Testis (tissue), 2 donors: ENCODE measurements at regions not wholly inside any gene's neighbourhood (a gene's known extent, or its start where the extent isn't known, plus 50 kb on each side); places are given as distances from the start of the nearest gene placed in this dataset.

Source experiments
- DNase-seq: peaks from one replicate; pipeline ENCODE4 v3.0.0-alpha.2; 2019
- H3K27ac ChIP-seq, 2 donors: fragments of 200-600 bp; sonication (generic); one replicate each; pipeline ENCODE4 v1.5.1; 2019
- H3K27me3 ChIP-seq: fragments of 200-600 bp; sonication (generic); one replicate; pipeline ENCODE4 v1.5.1; 2019
- H3K36me3 ChIP-seq: fragments of 200-600 bp; sonication (generic); one replicate; pipeline ENCODE4 v1.5.1; 2017; ENCODE audit warnings: low read depth; ENCODE audit errors: missing control alignments
- H3K4me1 ChIP-seq: fragments of 200-600 bp; sonication (generic); one replicate; pipeline ENCODE4 v1.5.1; 2019
- H3K4me3 ChIP-seq, 2 donors: fragments of 200-600 bp; sonication (generic); one replicate each; pipeline ENCODE4 v1.5.1; 2017 to 2019
- H3K9me3 ChIP-seq: fragments of 200-600 bp; sonication (generic); one replicate; pipeline ENCODE4 v1.5.1; 2017
- POLR2A ChIP-seq: fragments of 450-650 bp; IDR thresholded peaks from one replicate; pipeline ENCODE4 v1.6.1; 2017; ENCODE audit warnings: antibody characterized with exemption, mild to moderate bottlenecking, moderate library complexity
- WGBS, 2 donors: methylation state at CpG; one replicate each; pipeline ENCODE4 v1.1.5; 2018; 5-methylcytosine and 5-hydroxymethylcytosine counted together
- intact Hi-C: fragments of 100-400 bp; cut with DNase I; formaldehyde crosslinking; loops from one replicate; pipeline ENCODE4 v1.15.1; 2023; ENCODE audit warnings: low total_unique reads
- TF ChIP-seq, protein P1 (sequence below), 3 experiments: fragments of 450-650 bp in 2 of 3; fragments of 200-600 bp in 1 of 3; sonication (generic) in 1 of 3; IDR thresholded peaks; one replicate each; pipeline ENCODE4 v1.5.1; 2016 to 2019; ENCODE audit warnings: antibody characterized with exemption in 3 of 3, mild to moderate bottlenecking in 2 of 3, moderate library complexity in 1 of 3

DNA sequence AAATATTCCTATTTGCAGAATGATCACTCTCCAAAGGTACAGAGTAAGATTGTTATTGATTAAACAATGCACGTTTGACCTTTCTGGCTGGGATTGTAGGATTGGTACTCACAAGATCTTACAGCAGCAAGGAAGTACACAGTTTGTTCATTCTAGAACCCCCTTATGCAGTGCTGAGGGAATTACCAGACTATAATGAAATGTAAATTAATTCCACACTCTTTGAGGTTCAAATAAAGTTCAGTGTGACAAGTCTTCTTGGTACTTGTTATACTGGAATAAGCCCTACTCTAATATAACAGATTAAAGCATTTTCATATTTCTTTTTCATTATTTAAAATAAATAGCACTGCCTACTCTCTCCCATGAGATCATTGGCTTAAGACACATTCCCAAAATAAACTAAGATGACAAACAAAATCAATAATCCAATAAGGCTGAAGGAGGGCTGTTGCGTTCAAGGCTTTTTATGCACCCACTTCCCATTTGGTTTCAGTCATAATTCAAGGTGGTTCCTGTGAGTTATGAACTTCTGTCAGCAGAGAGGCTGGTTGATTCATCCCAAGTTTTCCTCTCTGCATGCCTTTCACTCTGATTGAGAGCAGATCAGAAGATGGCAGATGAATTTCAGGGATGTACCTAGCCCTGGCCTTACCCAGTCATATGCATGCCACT, 881.5 kb downstream of the C6orf118 start:
- intact Hi-C loops, result no loop called here
- no peak overlapping the region for H3K4me3 ChIP-seq
- no peak for DNase-seq
- H3K9me3 ChIP-seq, result no peaks in the 10 kb centered on the region
- no peak for TF ChIP-seq POLR2A
- TF ChIP-seq, protein P1, sequence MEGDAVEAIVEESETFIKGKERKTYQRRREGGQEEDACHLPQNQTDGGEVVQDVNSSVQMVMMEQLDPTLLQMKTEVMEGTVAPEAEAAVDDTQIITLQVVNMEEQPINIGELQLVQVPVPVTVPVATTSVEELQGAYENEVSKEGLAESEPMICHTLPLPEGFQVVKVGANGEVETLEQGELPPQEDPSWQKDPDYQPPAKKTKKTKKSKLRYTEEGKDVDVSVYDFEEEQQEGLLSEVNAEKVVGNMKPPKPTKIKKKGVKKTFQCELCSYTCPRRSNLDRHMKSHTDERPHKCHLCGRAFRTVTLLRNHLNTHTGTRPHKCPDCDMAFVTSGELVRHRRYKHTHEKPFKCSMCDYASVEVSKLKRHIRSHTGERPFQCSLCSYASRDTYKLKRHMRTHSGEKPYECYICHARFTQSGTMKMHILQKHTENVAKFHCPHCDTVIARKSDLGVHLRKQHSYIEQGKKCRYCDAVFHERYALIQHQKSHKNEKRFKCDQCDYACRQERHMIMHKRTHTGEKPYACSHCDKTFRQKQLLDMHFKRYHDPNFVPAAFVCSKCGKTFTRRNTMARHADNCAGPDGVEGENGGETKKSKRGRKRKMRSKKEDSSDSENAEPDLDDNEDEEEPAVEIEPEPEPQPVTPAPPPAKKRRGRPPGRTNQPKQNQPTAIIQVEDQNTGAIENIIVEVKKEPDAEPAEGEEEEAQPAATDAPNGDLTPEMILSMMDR (IDR thresholded peaks at IDR 0.05), result no peak
- no peak overlapping the region for H3K27ac ChIP-seq
- H3K36me3 ChIP-seq, result no peaks in the 10 kb centered on the region
- no peaks in the 10 kb centered on the region for H3K27me3 ChIP-seq
- WGBS, 2 donors, result 81 to 91% methylated on average over 2 of the region's 2 CpGs
- no peaks in the 10 kb centered on the region for H3K4me1 ChIP-seq

DNA sequence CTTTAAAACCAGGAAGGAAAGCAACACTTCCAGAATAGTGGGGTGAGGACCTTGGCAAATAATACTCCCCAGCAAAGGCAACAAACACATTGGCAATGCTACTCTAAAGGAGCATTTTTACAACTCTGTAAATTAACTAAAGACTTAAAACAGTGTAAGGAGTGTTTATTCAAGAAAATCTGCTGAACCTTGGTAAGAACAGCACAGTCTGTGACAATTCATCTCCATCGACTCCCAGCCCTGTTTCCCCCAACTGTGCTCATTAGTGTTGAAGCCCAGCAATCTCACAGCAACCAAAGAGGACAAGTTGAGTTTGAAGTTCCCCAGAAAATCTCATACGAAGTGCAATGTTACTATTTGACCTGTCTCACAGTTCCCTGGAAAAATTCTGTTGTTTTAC, 884.9 kb downstream of the C6orf118 start:
- H3K36me3 ChIP-seq, result no peaks in the 10 kb centered on the region
- no peaks in the 10 kb centered on the region for H3K4me1 ChIP-seq

DNA sequence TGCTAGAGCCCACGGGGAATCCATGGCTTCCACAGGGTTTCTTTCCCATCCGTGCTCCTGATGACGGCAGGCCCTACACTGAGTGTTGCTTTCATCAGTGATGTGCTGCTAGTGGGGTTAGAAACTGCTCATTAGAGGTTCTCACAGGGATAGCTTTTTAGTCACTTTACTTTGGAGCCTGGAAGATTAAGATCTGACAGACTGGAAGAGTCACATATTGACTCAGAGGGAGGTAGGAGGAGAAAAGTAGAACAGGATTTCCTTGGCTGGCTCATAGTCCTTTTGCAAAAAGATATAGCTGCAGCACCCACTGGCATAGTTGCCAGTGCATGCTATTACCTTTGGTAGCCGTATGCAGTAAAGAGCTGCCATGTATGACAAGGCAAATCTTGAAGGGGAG, 890.3 kb downstream of the C6orf118 start:
- Histone ChIP-seq H3K4me3 (no peak overlapping the region), H3K9me3 (no peaks in the 10 kb centered on the region), H3K36me3 (no peaks in the 10 kb centered on the region), H3K4me1 (no peaks in the 10 kb centered on the region), H3K27ac (no peak overlapping the region), H3K27me3 (no peaks in the 10 kb centered on the region)
- no peak for DNase-seq
- intact Hi-C loops, result no loop called here
- TF ChIP-seq, protein P1 (IDR thresholded peaks at IDR 0.05), result no peak
- no peak for TF ChIP-seq POLR2A
- 70 to 89% methylated on average over 4 of the region's 4 CpGs for whole genome bisulfite sequencing, 2 donors

More for the DNA sequence above, 884.9 kb downstream of the C6orf118 start:
- Histone ChIP-seq H3K27ac (no peak overlapping the region), H3K27me3 (no peaks in the 10 kb centered on the region), H3K4me3 (no peak overlapping the region), H3K9me3 (no peaks in the 10 kb centered on the region)
- TF ChIP-seq, protein P1 (IDR thresholded peaks at IDR 0.05), result no peak
- TF ChIP-seq POLR2A, result no peak
- intact Hi-C loops, result no loop called here
- 69 to 75% methylated on average over 2 of the region's 2 CpGs for WGBS, 2 donors
- DNase-seq, result no peak

DNA sequence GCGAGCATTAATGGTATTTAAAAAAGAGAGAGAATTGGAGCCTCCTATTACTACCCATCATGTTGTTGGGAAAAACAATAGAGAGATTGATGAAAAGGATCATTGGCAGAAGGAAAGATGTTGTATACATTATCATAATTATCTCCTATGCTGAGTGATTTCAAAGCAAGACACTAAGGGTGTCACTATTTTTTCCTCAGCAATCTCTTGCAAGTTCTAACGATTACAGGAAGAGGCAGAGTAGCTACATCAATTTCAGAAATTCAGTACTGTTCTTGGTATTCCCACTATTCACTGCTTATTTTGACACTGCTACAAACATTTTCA, 891.2 kb downstream of the C6orf118 start:
- no peaks in the 10 kb centered on the region for H3K4me1 ChIP-seq
- no peaks in the 10 kb centered on the region for H3K27me3 ChIP-seq
- no peak for DNase-seq
- no peaks in the 10 kb centered on the region for H3K36me3 ChIP-seq
- intact Hi-C loops, result no loop called here
- TF ChIP-seq, protein P1 (IDR thresholded peaks at IDR 0.05), result no peak
- no peak for TF ChIP-seq POLR2A
- 71 to 77% methylated on average over 2 of the region's 2 CpGs for WGBS, 2 donors
- H3K4me3 ChIP-seq, result no peak overlapping the region
- H3K27ac ChIP-seq, result no peak overlapping the region
- no peaks in the 10 kb centered on the region for H3K9me3 ChIP-seq

DNA sequence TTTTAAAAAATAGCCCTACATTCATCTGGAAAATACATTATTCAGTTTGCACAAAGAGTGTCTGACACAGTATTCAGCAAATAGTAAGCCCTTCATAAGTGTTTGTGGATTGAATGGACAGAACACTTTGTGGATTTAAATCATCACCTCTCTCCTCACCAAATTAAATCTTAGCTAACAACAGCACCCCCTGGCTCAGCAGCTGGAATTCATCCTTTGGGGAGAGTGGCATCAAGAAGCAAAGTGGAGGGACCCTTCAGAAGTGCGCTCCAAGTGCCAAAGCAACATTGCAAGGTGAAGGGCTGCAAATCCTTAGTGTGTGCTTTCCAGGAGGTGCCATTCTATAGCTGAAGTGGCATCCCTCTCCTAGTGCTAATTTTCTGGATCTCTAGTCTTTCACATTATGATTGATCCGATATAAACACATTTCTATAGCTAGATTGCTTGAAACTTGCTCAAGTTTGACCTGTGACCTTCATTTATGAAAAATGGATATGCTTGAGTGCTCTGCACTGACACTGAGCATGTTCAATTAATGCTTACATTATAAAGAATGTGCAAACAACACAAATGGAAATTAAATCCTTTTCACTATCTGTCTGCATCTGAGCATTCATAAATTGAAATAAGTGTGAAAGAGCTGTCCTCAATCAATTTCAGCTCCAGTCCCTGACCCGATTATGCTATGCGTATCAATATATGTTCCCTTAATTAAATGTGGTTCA, 891.7 kb downstream of the C6orf118 start:
- Histone ChIP-seq H3K27ac (no peak overlapping the region), H3K4me3 (no peak overlapping the region), H3K4me1 (no peaks in the 10 kb centered on the region), H3K9me3 (no peaks in the 10 kb centered on the region), H3K36me3 (no peaks in the 10 kb centered on the region), H3K27me3 (no peaks in the 10 kb centered on the region)
- intact Hi-C loops, result no loop called here
- no peak for TF ChIP-seq POLR2A
- TF ChIP-seq, protein P1 (IDR thresholded peaks at IDR 0.05), result no peak
- 92 to 97% methylated on average over 4 of the region's 4 CpGs for WGBS, 2 donors
- no peak for DNase-seq
